ENCODE measurements at regions not wholly inside any gene's neighbourhood (a gene's known extent, or its start where the extent isn't known, plus 50 kb on each side); places are given as distances from the start of the nearest gene placed in this dataset.
"Not testable (repeated sequence)": the region's sequence is repeated elsewhere in the genome, so short reads cannot be mapped to it uniquely, and the experiment has no call there.

GRCh38 chrX:124239324-124239723 lies 93.1 kb upstream of the TEX13D start:
- no peak for DNase-seq

- DNase-seq: no peak
Measured at GRCh38 chrX:124239911-124240310, 92.5 kb upstream of the TEX13D start.

GRCh38 chrX:124240422-124240821 lies 92.0 kb upstream of the TEX13D start:
- DNase-seq: no peak

- no peak for DNase-seq
Measured at GRCh38 chrX:124242131-124242530, 90.3 kb upstream of the TEX13D start.

DNA sequence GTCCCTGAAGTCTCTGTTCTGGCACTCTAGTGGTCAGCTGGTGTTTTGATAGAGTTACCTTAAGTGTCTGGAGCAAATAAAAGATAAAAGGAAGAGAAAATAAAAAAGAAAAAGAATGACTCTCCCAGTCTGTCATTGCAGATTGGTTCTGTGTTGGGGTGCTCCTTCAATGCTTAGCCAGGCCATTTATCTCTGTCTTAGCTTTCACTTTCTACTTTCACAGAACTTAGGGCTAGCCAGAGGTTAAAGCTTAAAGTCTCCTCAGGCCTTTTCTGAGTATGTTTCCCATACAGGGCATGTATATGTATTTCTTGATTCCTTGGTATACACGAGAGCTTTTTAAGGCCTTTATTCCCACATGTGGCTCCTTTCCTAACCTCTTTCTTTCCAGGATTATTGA lies 83.1 kb upstream of the TEX13D start:
- no peak for DNase-seq

DNA sequence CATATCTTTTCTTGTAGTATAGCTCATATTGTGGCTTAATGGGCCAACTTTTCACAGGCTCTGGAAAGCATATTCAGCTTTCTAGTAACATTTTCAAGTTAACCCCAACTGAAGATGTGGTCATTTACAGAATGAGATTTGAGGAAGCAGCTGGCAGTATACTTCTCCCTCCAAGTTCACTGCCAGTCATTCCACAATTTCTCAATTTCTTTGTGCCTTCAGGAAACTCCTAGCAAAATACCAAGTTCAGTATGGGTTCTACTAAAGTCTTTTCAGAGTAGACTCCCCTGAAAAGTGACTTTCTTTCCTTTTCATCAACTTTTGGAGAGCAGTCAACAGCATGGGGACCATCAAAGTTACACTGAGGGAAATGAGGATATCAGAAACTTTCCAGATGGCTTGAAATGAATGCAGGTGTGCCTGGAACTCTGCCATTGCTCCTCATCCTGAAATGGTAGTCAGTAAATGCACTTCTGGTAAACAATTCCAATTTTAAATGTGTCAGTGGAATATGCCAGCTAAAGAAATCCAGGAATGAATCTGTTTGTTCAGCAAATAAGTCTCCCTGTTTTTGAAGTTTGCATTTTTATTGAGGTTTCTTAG lies 81.5 kb upstream of the TEX13D start:
- no peak for DNase-seq

GRCh38 chrX:124254611-124255010 lies 77.8 kb upstream of the TEX13D start:
- DNase-seq: no peak

GRCh38 chrX:124256216-124256615 lies 76.2 kb upstream of the TEX13D start:
- DNase-seq: no peak

DNA sequence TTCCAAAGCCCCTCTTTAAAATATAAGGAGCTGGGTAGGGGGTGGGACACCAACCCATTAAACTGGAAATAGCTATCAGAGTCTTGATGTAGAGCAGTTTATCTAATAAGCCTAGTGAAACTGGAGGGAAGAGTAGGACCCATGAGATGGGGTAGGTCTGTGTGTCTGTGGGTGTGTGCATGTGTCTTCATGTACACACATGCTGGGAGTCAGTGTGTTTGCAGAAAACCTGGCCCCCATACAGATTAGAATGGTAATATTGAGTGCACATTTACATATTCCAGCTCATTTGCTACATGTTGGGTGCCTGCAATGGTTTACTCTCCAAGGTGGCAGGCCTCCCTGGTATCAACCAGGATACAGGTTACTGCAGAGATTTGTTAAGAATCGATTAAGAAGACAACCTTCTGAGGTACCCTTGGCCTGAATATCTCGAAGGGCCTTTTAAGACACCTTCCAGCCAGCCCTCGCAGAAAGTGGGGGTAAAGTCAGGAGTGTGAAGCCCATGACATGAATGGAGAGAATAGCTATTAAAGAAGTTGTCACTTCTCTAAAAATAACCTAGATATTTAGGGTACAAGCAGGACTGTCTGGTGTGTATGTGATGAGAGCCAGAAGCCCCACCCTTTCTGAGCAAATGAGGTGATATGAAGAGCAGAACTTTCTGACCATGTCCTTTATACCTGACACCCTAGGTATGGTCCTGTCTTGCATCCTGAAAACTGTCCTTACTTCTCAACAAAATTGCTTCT lies 75.7 kb upstream of the TEX13D start:
- DNase-seq: no peak

- DNase-seq: no peak
Measured at GRCh38 chrX:124257924-124258702, 74.3 kb upstream of the TEX13D start.

- DNase-seq: no peak
Measured at GRCh38 chrX:124260845-124261244, 71.6 kb upstream of the TEX13D start.

GRCh38 chrX:124263743-124264142 lies 68.7 kb upstream of the TEX13D start:
- DNase-seq: no peak

DNA sequence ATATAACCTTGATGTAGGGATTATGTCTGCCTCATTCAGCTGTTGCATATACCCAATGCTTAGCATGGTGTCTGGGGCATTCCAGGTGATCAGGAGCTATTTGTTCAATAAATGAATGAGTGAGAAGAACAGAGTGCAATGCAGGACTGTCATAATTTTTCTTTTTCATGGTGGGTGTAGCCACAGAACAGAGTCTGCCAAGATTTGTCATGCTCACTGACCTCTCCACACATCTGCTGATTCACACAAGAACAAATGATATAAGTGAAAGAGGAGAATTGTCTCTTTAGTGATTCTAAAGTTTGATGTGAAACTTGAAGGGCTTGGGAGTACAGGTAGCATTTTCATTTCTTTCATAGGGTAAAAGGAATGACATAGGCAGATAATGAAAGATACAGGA lies 64.4 kb upstream of the TEX13D start:
- no peak for DNase-seq

DNA sequence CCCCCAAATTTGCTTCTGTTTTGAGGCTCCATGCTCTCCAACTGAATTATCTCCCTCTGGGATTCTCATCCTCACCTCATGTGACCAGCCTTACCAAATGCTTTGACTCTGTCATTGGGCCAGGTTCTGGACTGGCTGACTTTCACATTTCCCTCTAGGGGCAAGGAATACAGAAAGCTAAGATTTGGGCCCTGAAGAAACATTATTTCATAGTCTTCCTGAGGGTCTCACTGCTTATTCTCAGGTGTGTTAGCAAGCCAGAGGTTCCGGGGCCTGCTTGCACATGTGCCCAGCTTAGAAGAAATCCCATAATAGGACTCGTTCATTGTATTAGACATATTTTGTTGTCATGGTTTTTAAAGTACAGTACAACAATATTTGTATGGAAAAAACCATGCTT lies 62.6 kb upstream of the TEX13D start:
- DNase-seq: no peak

DNA sequence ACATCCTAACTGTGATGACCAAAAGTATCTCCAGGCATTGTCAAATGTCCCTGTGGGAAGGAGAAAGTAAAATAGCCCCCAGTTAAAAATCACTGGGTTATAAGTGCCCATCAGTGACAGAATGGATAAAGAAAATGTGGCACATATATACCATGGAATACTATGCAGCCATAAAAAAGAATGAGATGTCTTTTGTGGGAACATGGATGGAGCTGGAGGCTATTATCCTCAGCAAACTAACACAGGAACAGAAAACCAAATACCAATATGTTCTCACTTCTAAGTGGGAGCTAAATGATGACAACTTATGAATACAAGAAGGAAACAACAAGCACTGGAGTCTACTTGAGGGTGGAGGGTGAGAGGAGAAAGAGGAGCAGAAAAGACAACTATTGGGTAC lies 60.9 kb upstream of the TEX13D start:
- not testable (repeated sequence) for DNase-seq

GRCh38 chrX:124272370-124272982 lies 60.0 kb upstream of the TEX13D start:
- no peak for DNase-seq

- DNase-seq: no peak
Measured at GRCh38 chrX:124274438-124275181, 57.9 kb upstream of the TEX13D start.

- no peak for DNase-seq
Measured at GRCh38 chrX:124275182-124275894, 57.1 kb upstream of the TEX13D start.

- DNase-seq: no peak
Measured at GRCh38 chrX:124280294-124280902, 52.1 kb upstream of the TEX13D start.

- DNase-seq: no peak
Measured at GRCh38 chrX:124282580-124282979, 49.9 kb upstream of the TEX13D start.

Data from NCI-H526 treated with DMSO at 0.1 percent for 48 hours (cell line).